ENCODE measurements at regions not wholly inside any gene's neighbourhood (a gene's known extent, or its start where the extent isn't known, plus 50 kb on each side); places are given as distances from the start of the nearest gene placed in this dataset.

- Histone ChIP-seq H3K27ac (ENCODE audit: low read depth in 1 of 2, low read length in 2 of 2) (no peak overlapping the region), H3K27me3 (ENCODE audit: control insufficient read depth in 4 of 4, insufficient read depth in 4 of 4, low read length in 3 of 4) (no peaks in the 10 kb centered on the region), H3K4me3 (ENCODE audit: low read depth in 1 of 3, low read length in 3 of 3) (no peak overlapping the region), H3K9me3 (ENCODE audit: control insufficient read depth in 4 of 4, low read length in 3 of 4) (no peaks in the 10 kb centered on the region), H3K4me1 (ENCODE audit: control insufficient read depth in 4 of 4, insufficient read depth in 4 of 4, low read length in 3 of 4) (no peaks in the 10 kb centered on the region), H3K36me3 (ENCODE audit: control insufficient read depth in 4 of 4, insufficient read depth in 3 of 4, low read depth in 1 of 4, low read length in 3 of 4) (no peaks in the 10 kb centered on the region), H3K9ac (ENCODE audit: low read depth in 1 of 2, low read length in 2 of 2) (no peak overlapping the region)
- 85% methylated on average over 2 of the region's 2 CpGs for WGBS
- no peak for DNase-seq (ENCODE audit: low spot score)
- TF ChIP-seq, protein P1, sequence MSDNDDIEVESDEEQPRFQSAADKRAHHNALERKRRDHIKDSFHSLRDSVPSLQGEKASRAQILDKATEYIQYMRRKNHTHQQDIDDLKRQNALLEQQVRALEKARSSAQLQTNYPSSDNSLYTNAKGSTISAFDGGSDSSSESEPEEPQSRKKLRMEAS (IDR thresholded peaks at IDR 0.05): no peak
- TF ChIP-seq SP1 (IDR thresholded peaks at IDR 0.05) (no peak), HNF4A (conservative IDR thresholded peaks at IDR 0.05) (no peak), TAF1 (conservative IDR thresholded peaks at IDR 0.05) (no peak), YY1 (IDR thresholded peaks at IDR 0.05) (no peak), FOXA2 (IDR thresholded peaks at IDR 0.05) (no peak), FOXA1 (IDR thresholded peaks at IDR 0.05) (no peak), JUND (IDR thresholded peaks at IDR 0.05) (no peak), REST (IDR thresholded peaks at IDR 0.05) (no peak), RAD21 (IDR thresholded peaks at IDR 0.05) (no peak), RXRA (IDR thresholded peaks at IDR 0.05) (no peak), HNF4G (IDR thresholded peaks at IDR 0.05) (no peak), NR2F2 (IDR thresholded peaks at IDR 0.05) (no peak), ATF3 (IDR thresholded peaks at IDR 0.05) (no peak), GABPA (IDR thresholded peaks at IDR 0.05 in 1 of 2, conservative IDR thresholded peaks at IDR 0.05 in 1 of 2) (no peak)
Measured at GRCh38 chr3:193992425-193993037, 143.4 kb upstream of the HES1 start.

GRCh38 chr3:193996221-193996620 lies 139.7 kb upstream of the HES1 start:
- 95% methylated on average over 7 of the region's 7 CpGs for WGBS

More at GRCh38 chr3:193996221-193996620, 139.7 kb upstream of the HES1 start:
- TF ChIP-seq NR2F2 (IDR thresholded peaks at IDR 0.05) (no peak), HNF4A (conservative IDR thresholded peaks at IDR 0.05) (no peak), REST (IDR thresholded peaks at IDR 0.05) (no peak), ATF3 (IDR thresholded peaks at IDR 0.05) (no peak), FOXA1 (IDR thresholded peaks at IDR 0.05) (no peak), RAD21 (IDR thresholded peaks at IDR 0.05) (no peak), EGR1 (IDR thresholded peaks at IDR 0.05; ENCODE audit: low read depth in 2 of 2) (no peak), HNF4G (IDR thresholded peaks at IDR 0.05) (no peak), SP1 (IDR thresholded peaks at IDR 0.05) (no peak), YY1 (IDR thresholded peaks at IDR 0.05) (no peak), FOXA2 (IDR thresholded peaks at IDR 0.05) (no peak), JUND (IDR thresholded peaks at IDR 0.05) (no peak), GABPA (IDR thresholded peaks at IDR 0.05 in 1 of 2, conservative IDR thresholded peaks at IDR 0.05 in 1 of 2) (no peak), RXRA (IDR thresholded peaks at IDR 0.05) (no peak)
- TF ChIP-seq, protein P1 (IDR thresholded peaks at IDR 0.05): no peak
- Histone ChIP-seq H3K4me3 (ENCODE audit: low read depth in 1 of 3, low read length in 3 of 3) (no peak overlapping the region), H3K36me3 (ENCODE audit: control insufficient read depth in 4 of 4, insufficient read depth in 3 of 4, low read depth in 1 of 4, low read length in 3 of 4) (no peaks in the 10 kb centered on the region), H3K9ac (ENCODE audit: low read depth in 1 of 2, low read length in 2 of 2) (no peak overlapping the region), H3K4me1 (ENCODE audit: control insufficient read depth in 4 of 4, insufficient read depth in 4 of 4, low read length in 3 of 4) (no peaks in the 10 kb centered on the region), H3K27ac (ENCODE audit: low read depth in 1 of 2, low read length in 2 of 2) (no peak overlapping the region), H3K27me3 (ENCODE audit: control insufficient read depth in 4 of 4, insufficient read depth in 4 of 4, low read length in 3 of 4) (no peaks in the 10 kb centered on the region), H3K9me3 (ENCODE audit: control insufficient read depth in 4 of 4, low read length in 3 of 4) (no peaks in the 10 kb centered on the region)
- DNase-seq (ENCODE audit: low spot score): no peak

All from liver (tissue), 7 donors.